Stimulated activated CD4-positive, alpha-beta T cell treated with anti-CD3 and anti-CD28 coated beads, Interleukin-12 subunit alpha, Interleukin-12 subunit beta, amount 100 ng/mL, for 48 hours (primary cell): ENCODE measurements at regions not wholly inside any gene's neighbourhood (a gene's known extent, or its start where the extent isn't known, plus 50 kb on each side); places are given as distances from the start of the nearest gene placed in this dataset.

Experiments
- DNase-seq, 3 donors: peaks; one replicate each; pipeline ENCODE4 v3.0.0-alpha.2; 2020; ENCODE audit warnings: low read depth in 2 of 3, low spot score in 1 of 3

GRCh38 chr4:124333466-124333865 lies 379.1 kb downstream of the ANKRD50 start:
- no peak for DNase-seq

DNA sequence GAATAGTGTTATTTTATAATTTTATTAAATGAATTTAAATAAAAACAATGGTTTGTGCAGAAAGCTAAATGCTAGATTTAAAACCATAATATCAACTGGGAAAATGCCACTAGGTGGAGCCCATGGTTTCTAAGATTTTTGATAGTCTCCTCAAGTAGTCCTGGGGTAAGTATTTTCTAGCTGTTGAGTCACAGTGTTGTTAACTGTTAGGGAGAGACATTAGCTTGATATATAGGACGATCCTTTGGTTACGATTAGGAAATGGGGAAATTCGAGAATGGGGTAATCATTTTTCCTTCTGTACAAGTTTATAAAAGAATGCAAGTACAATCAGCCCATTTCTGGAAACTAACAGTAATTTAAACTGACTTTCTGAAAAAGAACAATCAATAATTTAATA lies 378.4 kb downstream of the ANKRD50 start:
- DNase-seq = peak in 1 of 3 donors; percentile 1

- no peak for DNase-seq
Measured at GRCh38 chr4:124337874-124338273, 374.7 kb downstream of the ANKRD50 start.

GRCh38 chr4:124343661-124344171 lies 368.8 kb downstream of the ANKRD50 start:
- no peak for DNase-seq

GRCh38 chr4:124372916-124373315 lies 339.6 kb downstream of the ANKRD50 start:
- DNase-seq = no peak

DNA sequence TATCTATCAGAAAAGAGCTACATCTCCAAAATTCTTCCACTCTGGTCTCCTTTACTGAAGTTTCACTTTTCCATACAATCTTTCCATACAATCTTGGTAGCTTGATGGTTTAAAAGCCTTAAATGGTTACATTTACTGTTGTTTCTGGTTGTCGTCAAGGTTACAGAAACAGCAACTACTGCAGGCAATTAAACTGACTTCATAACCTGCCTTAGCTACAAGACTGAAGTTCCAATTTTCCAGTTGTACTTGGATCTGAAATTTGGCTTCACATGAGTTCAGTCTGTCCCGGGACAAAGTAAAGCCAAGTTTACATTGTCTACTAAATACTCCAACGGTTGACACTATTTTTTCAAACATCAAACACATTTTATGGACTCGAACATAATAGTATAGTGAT lies 326.4 kb downstream of the ANKRD50 start:
- no peak for DNase-seq

- DNase-seq = no peak
Measured at GRCh38 chr4:124386648-124387047, 325.9 kb downstream of the ANKRD50 start.

- DNase-seq = no peak
Measured at GRCh38 chr4:124389591-124389990, 322.9 kb downstream of the ANKRD50 start.

DNA sequence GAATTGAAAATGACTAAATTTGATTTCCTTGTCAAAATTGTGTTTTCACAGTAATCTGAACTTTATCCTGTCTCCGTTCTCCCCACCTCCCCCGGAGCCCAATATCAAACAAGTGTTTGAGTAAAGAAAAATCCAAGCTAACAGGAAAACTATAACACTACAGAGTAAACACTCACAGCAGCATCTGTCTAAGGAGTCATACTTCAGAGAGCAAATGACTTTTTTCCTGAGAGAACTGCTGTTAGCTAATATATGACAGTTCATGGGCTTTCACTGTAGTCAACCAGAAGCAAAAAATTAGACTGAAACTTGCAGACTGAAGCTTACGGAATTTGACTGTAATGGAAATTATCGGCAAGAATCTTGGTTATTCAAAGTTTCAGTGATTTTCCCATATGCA lies 321.7 kb downstream of the ANKRD50 start:
- no peak for DNase-seq

GRCh38 chr4:124396333-124396732 lies 316.2 kb downstream of the ANKRD50 start:
- no peak for DNase-seq

DNA sequence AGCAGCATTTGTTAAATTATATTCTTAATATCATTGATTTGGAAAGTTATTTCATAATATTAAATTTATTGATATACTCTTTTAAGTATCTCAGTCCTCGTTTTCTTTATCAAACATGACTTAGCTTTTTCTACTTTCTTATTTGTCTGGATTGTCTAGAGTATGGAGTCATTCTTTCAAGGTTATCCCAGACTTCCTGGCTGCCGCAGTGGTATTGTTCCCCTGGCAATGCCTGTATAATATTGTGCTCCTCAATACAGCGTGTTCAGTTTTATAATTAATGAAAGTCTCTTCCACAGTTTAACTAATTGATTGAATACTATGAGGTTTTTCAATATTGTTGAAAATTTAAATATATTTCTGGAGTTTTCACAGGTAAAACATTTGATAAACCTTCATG lies 310.9 kb downstream of the ANKRD50 start:
- DNase-seq = no peak

DNA sequence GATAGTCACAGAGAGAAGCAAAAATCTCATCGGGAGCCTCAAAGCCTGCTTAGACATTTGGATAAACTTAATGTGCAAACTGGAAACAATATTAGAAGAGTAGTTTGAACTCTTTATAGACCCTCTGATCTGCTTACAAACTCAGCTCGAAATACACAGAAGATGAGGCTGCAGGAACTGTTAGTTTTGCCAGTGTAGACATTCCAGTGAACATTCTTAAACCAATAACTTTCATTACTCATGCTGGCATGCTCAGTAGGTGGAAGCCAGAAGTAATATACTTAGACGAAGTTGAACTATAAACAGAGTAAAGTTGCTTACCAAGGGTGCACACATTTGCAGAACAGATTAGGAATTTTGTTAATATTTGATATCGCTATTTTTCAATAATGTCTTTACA lies 303.5 kb downstream of the ANKRD50 start:
- DNase-seq = no peak

- no peak for DNase-seq
Measured at GRCh38 chr4:124414276-124415040, 298.1 kb downstream of the ANKRD50 start.

DNA sequence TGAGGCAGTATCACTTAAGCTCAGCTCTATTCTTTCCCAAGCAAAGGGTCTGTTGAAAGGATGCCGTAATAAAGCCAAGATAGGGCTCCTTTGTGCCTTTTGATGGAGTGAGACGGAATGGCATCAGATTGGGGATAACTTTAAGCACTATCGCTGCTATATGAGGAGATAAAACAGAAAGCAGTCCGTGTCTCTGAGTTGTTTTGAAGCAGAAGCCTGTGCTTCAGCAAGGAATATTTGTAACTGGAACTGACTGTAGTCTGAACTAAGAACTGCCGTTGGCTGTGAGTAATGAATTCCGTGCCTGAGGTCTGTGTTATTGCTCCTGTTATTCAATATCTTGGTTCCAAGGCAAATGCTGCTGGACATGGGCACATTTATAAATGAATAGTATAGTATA lies 297.4 kb downstream of the ANKRD50 start:
- no peak for DNase-seq

- DNase-seq = no peak
Measured at GRCh38 chr4:124417371-124417770, 295.2 kb downstream of the ANKRD50 start.

- no peak for DNase-seq
Measured at GRCh38 chr4:124420166-124420695, 292.3 kb downstream of the ANKRD50 start.

GRCh38 chr4:124423160-124423559 lies 289.4 kb downstream of the ANKRD50 start:
- no peak for DNase-seq

DNA sequence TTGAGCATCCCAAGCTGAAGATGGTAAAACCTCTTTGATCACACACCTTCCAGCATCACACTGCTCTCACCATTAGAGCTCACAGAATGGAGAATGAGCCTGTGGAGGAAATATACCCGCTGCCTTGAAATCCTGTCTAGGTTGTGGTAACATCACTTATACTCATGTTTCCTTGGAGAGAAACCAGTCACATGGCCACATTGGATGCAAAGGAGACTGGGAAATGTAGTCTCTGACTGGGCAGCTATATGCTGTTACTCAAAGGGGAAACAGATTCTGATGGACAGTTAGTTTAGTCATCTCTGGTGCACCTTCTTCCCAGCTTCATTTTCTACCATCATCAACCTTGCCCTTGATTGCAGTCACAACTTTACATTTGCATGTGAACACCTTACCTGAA lies 286.3 kb downstream of the ANKRD50 start:
- DNase-seq = no peak

GRCh38 chr4:124427095-124427767 lies 285.3 kb downstream of the ANKRD50 start:
- no peak for DNase-seq

DNA sequence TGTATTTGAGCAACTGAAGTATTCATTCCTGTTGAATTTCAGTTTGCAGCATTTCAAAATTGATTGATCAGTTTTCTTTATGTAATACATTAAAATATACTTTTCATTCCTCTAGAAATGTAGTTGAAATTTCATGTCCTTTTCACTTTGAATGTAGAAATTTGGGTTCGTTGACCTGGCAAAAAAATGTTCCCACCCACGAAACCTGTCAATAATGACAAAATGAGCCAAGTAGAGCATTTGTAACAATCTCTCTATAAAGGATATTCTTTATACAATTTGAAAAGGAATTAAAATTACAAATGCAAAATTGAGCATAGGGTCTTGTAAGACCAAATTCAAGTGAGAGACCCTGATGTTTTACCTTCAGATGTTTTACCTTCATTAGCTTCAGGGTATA lies 283.9 kb downstream of the ANKRD50 start:
- DNase-seq = no peak

GRCh38 chr4:124429746-124430250 lies 282.7 kb downstream of the ANKRD50 start:
- no peak for DNase-seq

GRCh38 chr4:124431653-124432192 lies 280.8 kb downstream of the ANKRD50 start:
- DNase-seq = no peak
